Hypothalamus (tissue), 51 donors: ENCODE measurements at regions not wholly inside any gene's neighbourhood (a gene's known extent, or its start where the extent isn't known, plus 50 kb on each side); places are given as distances from the start of the nearest gene placed in this dataset.
A peak's percentile ranks its signal among the peaks of the same experiment; 100 is the strongest.

Experiments
- DNase-seq, 51 donors: peaks; one replicate each; lab custom pipeline; 2025; lab: John Stamatoyannopoulos, UW

DNA sequence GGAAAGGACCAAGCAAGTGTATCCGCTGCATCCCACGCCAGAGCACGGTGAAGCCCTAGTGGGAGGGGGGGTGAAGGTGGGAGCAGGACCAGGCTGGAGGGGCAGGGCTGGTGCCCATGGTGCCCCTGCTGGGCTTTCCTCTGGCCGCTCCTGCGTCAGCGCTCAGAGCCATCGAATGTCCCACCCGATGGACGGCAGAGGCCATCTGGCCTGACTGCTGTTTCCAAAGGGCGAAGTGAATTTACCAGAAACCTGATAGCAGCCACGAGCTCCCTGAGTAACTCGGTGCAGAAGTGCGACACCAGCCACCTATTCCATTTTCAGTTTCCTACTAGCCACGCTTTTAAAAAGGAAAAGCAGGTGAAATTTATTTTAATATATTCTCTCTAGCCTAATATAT is 203.6 kb upstream of the CIBAR2 start:
- no peak for DNase-seq

GRCh38 chr16:85316321-85316919 is 204.1 kb upstream of the CIBAR2 start:
- peak in 39 of 51 donors; percentile 8 to 78 (median 40) for DNase-seq

GRCh38 chr16:85316944-85317343 is 204.7 kb upstream of the CIBAR2 start:
- no peak for DNase-seq

- no peak for DNase-seq
These were observed 205.4 kb upstream of the CIBAR2 start for GRCh38 chr16:85317704-85318103.

DNA sequence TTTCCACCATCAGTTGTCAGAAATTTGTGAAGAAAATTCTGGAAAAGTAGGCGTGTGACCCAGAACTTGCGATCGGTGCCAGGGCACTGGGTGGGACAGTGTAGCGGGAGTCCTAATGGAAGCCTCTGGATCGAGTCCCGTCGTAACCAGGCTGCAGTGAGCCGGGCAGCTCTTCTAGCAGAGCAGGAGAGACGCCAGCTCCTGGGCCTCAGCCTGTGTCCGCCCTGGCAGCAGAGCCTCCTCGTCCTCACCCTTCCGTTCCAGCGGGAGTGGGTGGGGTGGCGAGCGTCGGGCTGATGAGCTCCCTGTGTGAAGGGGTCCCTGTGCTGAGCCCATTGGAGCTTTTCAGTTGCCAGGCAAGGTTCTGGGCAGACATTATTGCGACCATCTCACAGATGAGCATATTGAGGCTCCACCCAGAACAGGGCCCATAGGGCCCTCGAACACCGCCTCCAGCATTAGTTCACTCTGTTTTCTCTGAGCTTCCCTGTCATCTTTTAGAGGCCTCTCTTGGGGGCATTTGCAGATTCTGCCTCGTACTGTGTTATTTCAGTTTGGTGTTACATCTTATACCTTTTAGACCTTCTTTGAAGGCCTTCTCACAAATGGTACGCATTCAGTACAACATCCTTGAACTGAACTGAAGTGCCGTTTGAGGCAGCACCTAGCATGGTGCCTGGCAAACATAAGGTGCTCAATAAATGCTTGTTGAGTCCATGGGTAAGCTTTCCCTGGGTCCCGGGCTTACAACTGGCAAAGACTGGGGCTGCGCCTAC is 207.1 kb upstream of the CIBAR2 start:
- DNase-seq = peak in 3 of 51 donors; percentile 11 to 29 (median 27)

- DNase-seq = no peak
These were observed 207.7 kb upstream of the CIBAR2 start for GRCh38 chr16:85319984-85320440.

GRCh38 chr16:85320677-85321385 is 208.6 kb upstream of the CIBAR2 start:
- no peak for DNase-seq

DNA sequence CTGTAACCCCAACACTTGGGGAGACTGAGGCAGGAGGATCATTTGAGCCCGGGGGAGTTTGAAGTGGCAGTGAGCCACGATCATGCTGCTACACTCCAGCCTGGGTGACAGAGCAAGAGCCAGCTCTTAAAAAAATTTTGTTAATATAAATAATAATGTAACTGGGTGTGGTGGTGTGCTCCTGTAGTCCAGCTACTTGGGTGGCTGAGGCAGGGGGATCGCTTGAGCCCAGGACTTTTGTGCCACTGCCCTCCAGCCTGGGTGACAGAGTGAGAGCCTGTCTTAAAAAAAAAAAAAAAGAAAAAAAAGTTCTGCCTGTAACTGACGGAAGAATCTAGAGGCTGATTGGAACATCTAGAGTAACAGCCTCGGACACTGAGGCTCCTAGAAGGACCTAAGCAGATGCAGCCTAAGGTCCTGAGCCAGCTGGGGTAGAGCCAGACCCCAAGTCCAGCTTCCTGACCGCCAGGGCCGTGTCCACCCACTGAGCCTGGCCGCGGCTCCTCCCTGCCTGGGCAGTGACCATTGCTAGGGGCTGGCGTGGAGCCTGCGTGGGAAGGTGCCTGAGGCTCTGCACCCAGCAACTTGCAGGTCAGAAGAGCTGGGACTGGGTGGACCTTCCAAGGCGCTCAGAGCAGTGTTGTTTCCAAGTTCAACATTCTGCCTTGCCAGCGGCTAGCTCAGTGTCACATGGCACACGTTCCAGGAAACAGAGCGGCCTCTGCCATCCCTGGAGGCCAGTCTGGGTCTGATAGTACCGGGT is 209.4 kb upstream of the CIBAR2 start:
- DNase-seq = peak in 48 of 51 donors; percentile 19 to 95 (median 79)

DNA sequence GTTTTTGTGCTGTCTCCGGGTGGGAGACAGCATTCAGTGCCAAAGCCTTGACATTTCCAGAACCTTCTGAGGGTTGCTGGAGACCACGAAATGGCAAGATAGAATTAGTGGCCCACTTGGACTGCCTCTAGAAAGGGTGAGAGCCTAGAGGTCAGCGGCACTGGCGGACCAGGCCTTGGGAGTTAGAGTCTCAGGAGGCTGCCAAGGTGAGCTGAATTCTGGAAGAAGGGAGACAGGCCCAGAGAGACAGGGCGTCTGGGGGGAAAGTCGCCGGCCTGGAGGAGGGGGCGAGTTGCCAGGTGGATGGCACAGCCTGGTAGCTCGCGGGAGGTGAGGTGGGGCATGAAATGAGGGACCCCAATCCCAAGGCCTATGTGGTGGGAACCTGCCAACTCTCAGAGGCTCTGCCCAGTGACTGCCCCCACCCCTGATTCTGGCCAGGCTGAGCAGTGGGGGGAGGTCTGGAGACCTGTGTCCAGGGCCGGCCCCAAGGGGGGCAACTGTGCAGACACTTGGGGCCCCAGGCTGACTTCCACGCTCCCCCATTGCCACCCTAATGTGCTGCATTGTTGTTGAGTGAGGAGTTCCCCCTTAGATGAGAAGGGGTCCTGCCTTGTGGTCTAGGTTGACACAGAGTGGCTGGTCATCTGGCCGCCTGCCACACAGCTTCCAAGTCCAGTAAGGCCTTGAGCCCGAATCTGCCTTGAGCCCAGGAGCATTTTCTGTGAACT is 211.1 kb upstream of the CIBAR2 start:
- DNase-seq = no peak

- no peak for DNase-seq
These were observed 211.6 kb upstream of the CIBAR2 start for GRCh38 chr16:85323961-85324253.

- DNase-seq = no peak
These were observed 212.2 kb upstream of the CIBAR2 start for GRCh38 chr16:85324488-85324887.

GRCh38 chr16:85326113-85326793 is 214.0 kb upstream of the CIBAR2 start:
- DNase-seq = no peak

DNA sequence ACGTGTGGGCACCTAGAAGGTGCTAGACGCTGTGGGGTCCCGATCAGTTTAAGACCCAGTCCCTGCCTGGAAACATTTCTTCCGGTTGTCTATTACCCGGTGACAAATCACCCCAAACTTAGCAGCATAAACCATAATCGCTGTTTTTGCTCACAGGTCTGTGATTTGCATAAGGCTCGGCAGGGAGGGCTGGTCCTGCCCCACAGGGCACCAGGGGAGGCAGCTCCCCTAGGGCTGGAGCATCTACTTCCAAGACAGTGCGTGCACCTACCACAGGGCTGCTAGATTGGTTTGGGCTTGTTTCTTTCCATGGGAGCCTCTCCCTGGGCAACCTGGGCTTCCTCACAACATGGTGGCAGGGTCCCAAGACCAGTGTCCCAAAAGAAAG is 214.5 kb upstream of the CIBAR2 start:
- DNase-seq = no peak

DNA sequence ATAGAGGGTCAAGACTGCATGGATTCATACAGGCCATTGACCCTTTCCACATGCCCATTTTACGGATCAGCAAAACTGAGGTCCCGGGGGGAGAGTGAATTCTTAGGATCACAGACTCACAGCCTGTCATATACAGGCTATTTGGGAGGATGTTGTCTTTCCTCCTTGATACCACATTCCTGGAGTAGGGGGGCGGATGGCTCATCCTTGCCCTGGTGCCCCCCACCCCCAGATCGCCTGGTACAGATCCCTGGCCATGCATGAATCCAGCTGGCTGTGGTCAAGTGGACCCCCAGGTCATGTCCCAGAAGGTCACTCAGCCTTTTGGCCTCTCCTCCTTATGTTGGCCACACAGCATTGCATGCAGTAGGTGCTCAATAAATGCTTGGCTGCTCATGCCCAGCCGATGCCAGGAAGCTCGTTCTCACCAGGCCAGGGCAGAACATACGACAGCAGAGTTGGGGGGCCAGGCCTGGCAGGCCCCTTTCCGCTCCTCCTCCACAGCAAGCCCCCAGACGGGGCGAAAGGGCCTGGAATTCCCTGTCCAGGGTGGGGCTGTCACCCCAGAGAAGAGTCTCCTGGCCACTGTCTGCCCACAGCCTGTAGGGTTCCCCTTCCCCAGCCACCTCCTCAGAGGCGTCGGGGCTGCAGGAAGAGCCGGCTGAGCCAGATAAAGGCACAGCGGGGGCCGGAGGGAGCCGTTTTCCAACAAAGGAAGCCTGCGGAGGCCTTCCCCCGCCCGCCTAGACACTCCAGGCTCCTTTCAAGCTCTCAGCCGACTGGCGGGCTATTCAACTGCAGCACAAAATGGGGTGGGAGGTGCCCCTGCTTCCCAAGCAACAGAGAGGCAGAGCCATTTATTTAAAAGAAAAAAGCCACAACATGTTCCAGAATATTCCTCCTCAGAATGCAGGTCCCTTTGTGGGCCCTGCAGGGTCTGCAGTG is 215.7 kb upstream of the CIBAR2 start:
- peak in 25 of 51 donors; percentile 22 to 69 (median 43) for DNase-seq

DNA sequence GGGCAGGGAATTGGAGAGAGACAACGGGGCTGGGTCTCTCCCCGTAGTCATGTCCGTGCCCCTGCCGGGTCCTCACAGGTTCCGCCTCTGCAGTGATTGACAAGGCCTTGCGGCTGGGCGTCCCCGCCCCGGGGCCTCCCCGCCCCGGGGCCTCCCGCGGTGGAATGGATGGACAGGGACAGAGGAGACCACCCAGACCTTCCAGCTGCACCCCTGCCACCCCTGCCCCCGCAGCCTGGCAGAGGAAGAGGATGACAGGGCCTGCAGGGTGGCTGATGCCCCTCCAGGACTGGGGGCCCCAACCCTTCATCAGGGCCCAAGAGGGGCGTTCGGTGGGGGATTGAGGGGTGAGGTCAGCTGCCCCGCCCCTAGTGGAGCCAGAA is 216.4 kb upstream of the CIBAR2 start:
- DNase-seq = no peak

GRCh38 chr16:85329059-85329812 is 217.0 kb upstream of the CIBAR2 start:
- peak in 1 of 51 donors; percentile 16 for DNase-seq

- no peak for DNase-seq
These were observed 217.9 kb upstream of the CIBAR2 start for GRCh38 chr16:85330006-85330693.
